CD14-positive monocyte (primary cell): ENCODE measurements at regions not wholly inside any gene's neighbourhood (a gene's known extent, or its start where the extent isn't known, plus 50 kb on each side); places are given as distances from the start of the nearest gene placed in this dataset.

ENCODE experiments used
- DNase-seq, 3 donors: peaks; one replicate each; pipeline ENCODE4 v3.0.0-alpha.2; 2011 to 2022
- H2AFZ ChIP-seq: 2 replicates; pipeline ENCODE4 v1.6.0; 2012; ENCODE audit warnings: mild to moderate bottlenecking, low read depth, low read length, inconsistent platforms; ENCODE audit not compliant: insufficient read depth, poor library complexity, severe bottlenecking
- H3K27ac ChIP-seq, 2 donors: 1 replicate in 1 of 2; 2 replicates in 1 of 2; pipeline ENCODE4 v1.5.1; 2012 to 2013; ENCODE audit warnings: low read length in 2 of 2, control low read depth in 1 of 2, inconsistent platforms in 1 of 2, low read depth in 1 of 2, mild to moderate bottlenecking in 1 of 2
- H3K27me3 ChIP-seq, 2 donors: one replicate each; pipeline versions ENCODE4 v1.6.0 to v1.6.1; 2011 to 2013; ENCODE audit warnings: low read length in 2 of 2; ENCODE audit not compliant: control insufficient read depth in 2 of 2, insufficient read depth in 2 of 2
- H3K36me3 ChIP-seq, 2 donors: replicated peaks in 1 of 2; 1 replicate in 1 of 2; 2 replicates in 1 of 2; pipeline versions ENCODE4 v1.5.1 to v1.6.1; 2012 to 2013; ENCODE audit warnings: low read length in 2 of 2, control low read depth in 1 of 2, inconsistent platforms in 1 of 2, mild to moderate bottlenecking in 1 of 2; ENCODE audit not compliant: insufficient read depth in 2 of 2, control insufficient read depth in 1 of 2
- H3K4me1 ChIP-seq, 2 donors: 1 replicate in 1 of 2; 2 replicates in 1 of 2; pipeline versions ENCODE4 v1.5.1 to v1.6.1; 2012 to 2013; ENCODE audit warnings: low read length in 2 of 2, control low read depth in 1 of 2, inconsistent platforms in 1 of 2, mild to moderate bottlenecking in 1 of 2, moderate library complexity in 1 of 2; ENCODE audit not compliant: insufficient read depth in 2 of 2, control insufficient read depth in 1 of 2
- H3K4me2 ChIP-seq: replicated peaks from 2 replicates; pipeline ENCODE3; 2012; ENCODE audit warnings: low read length, moderate library complexity, mild to moderate bottlenecking; ENCODE audit not compliant: poor library complexity, severe bottlenecking; ENCODE audit errors: extremely low read depth
- H3K4me3 ChIP-seq, 3 experiments: fragments of 200-600 bp in 1 of 3; sonication (generic) in 1 of 3; replicated peaks in 1 of 3; 1 replicate in 2 of 3; 2 replicates in 1 of 3; pipeline ENCODE4 v1.5.1; 2011 to 2013; ENCODE audit warnings: low read length in 3 of 3, mild to moderate bottlenecking in 3 of 3, control low read depth in 2 of 3, low read depth in 2 of 3, inconsistent platforms in 1 of 3, moderate library complexity in 1 of 3
- H3K79me2 ChIP-seq: 2 replicates; pipeline ENCODE4 v1.6.0; 2012; ENCODE audit warnings: mild to moderate bottlenecking, control low read depth, inconsistent platforms, low read length, moderate library complexity; ENCODE audit not compliant: insufficient read depth
- H3K9ac ChIP-seq: 2 replicates; pipeline ENCODE4 v1.6.0; 2017; ENCODE audit warnings: low read length, mild to moderate bottlenecking; ENCODE audit not compliant: insufficient read depth, poor library complexity, severe bottlenecking
- H3K9me3 ChIP-seq, 2 donors: replicated peaks in 1 of 2; 1 replicate in 1 of 2; 2 replicates in 1 of 2; pipeline versions ENCODE4 v1.5.1 to v1.6.1; 2012 to 2013; ENCODE audit warnings: low read length in 2 of 2, control low read depth in 1 of 2; ENCODE audit not compliant: control insufficient read depth in 1 of 2, insufficient read depth in 1 of 2
- H4K20me1 ChIP-seq: 2 replicates; pipeline ENCODE4 v1.6.0; 2012; ENCODE audit warnings: mild to moderate bottlenecking, low read length, control low read depth, moderate library complexity; ENCODE audit not compliant: insufficient read depth
- H3K27ac Mint-ChIP-seq, 7 donors: one replicate each; pipeline ENCODE4 v1.8.0; 2020; ENCODE audit warnings: mild to moderate bottlenecking in 7 of 7, mixed read lengths in 7 of 7, moderate library complexity in 6 of 7, inconsistent platforms in 2 of 7
- H3K27me3 Mint-ChIP-seq, 3 donors: one replicate each; pipeline ENCODE4 v1.8.0; 2021 to 2022; ENCODE audit warnings: low read depth in 3 of 3, mild to moderate bottlenecking in 3 of 3, mixed read lengths in 3 of 3, moderate library complexity in 3 of 3, inconsistent platforms in 1 of 3
- H3K36me3 Mint-ChIP-seq, 2 donors: one replicate each; pipeline ENCODE4 v1.8.0; 2020; ENCODE audit warnings: mixed read lengths in 2 of 2, inconsistent platforms in 1 of 2, mild to moderate bottlenecking in 1 of 2
- H3K4me1 Mint-ChIP-seq: one replicate; pipeline ENCODE4 v1.8.0; 2020; ENCODE audit warnings: mild to moderate bottlenecking, mixed read lengths
- H3K4me3 Mint-ChIP-seq, 2 donors: one replicate each; pipeline ENCODE4 v1.8.0; 2020; ENCODE audit warnings: mild to moderate bottlenecking in 2 of 2, mixed read lengths in 2 of 2, moderate library complexity in 1 of 2
- H3K9me3 Mint-ChIP-seq, 7 donors: one replicate each; pipeline ENCODE4 v1.8.0; 2020 to 2022; ENCODE audit warnings: mixed read lengths in 7 of 7, mild to moderate bottlenecking in 6 of 7, moderate library complexity in 6 of 7, inconsistent platforms in 2 of 7
- WGBS: methylation state at CpG from one replicate; pipeline ENCODE4 v1.1.5; 2013; ENCODE audit warnings: missing lambda C conversion rate; ENCODE audit not compliant: insufficient coverage; 5-methylcytosine and 5-hydroxymethylcytosine counted together
- intact Hi-C, 2 donors: fragments of 100-400 bp; cut with micrococcal nuclease; formaldehyde crosslinking; loops; one replicate each; pipeline versions ENCODE4 v1.15.0 to v1.15.1; 2023
- TF ChIP-seq, protein P1 (sequence below): fragments of 200-600 bp; IDR thresholded peaks from one replicate; pipeline ENCODE4 v1.8.0; 2022; ENCODE audit warnings: antibody characterized with exemption, mild to moderate bottlenecking

DNA sequence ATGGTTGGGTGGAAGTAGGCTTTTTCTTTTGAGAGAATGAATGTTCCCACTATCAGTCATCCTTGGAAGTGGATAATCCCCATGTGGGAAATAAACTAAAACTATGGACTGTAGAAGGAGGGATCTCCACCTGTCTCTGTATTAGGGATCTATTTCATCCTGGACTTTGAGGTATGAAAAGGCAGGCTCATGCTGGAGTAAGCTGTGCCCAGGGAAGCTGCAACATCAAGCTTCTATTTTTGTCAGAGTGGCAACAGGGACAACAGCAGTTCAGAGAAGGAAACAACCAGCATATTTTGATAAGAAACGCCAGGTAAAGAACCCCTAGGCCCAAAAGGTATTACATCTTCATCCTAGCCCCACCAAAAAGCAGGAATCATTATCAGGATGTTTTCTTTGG, 122.0 kb downstream of the MDH1 start:
- Histone ChIP-seq H3K4me1 (no peaks in the 10 kb centered on the region), H3K36me3 (no peaks in the 10 kb centered on the region), H4K20me1 (no peaks in the 10 kb centered on the region), H3K27ac (no peak overlapping the region), H3K79me2 (no peaks in the 10 kb centered on the region), H3K27me3 (no peaks in the 10 kb centered on the region), H3K4me2 (no peak overlapping the region), H3K9ac (no peak overlapping the region), H2AFZ (no peak overlapping the region), H3K4me3 (no peak overlapping the region), H3K9me3 (peaks cover 0 to 9% of the 10 kb centered on the region in 2 donors)
- H3K27me3 Mint-ChIP-seq, result no peaks in the 10 kb centered on the region
- no peak overlapping the region for H3K4me3 Mint-ChIP-seq
- no CpG with 5 or more reads among the region's 1 CpG for WGBS
- H3K4me1 Mint-ChIP-seq, result peaks cover 6% of the 10 kb centered on the region
- TF ChIP-seq, protein P1, sequence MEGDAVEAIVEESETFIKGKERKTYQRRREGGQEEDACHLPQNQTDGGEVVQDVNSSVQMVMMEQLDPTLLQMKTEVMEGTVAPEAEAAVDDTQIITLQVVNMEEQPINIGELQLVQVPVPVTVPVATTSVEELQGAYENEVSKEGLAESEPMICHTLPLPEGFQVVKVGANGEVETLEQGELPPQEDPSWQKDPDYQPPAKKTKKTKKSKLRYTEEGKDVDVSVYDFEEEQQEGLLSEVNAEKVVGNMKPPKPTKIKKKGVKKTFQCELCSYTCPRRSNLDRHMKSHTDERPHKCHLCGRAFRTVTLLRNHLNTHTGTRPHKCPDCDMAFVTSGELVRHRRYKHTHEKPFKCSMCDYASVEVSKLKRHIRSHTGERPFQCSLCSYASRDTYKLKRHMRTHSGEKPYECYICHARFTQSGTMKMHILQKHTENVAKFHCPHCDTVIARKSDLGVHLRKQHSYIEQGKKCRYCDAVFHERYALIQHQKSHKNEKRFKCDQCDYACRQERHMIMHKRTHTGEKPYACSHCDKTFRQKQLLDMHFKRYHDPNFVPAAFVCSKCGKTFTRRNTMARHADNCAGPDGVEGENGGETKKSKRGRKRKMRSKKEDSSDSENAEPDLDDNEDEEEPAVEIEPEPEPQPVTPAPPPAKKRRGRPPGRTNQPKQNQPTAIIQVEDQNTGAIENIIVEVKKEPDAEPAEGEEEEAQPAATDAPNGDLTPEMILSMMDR, result no peak
- intact Hi-C loops, result no loop called here
- no peaks in the 10 kb centered on the region for H3K36me3 Mint-ChIP-seq
- no peak for DNase-seq
- H3K9me3 Mint-ChIP-seq, result peaks cover 6 to 17% (median 11%) of the 10 kb centered on the region in 7 donors
- no peak overlapping the region for H3K27ac Mint-ChIP-seq

DNA sequence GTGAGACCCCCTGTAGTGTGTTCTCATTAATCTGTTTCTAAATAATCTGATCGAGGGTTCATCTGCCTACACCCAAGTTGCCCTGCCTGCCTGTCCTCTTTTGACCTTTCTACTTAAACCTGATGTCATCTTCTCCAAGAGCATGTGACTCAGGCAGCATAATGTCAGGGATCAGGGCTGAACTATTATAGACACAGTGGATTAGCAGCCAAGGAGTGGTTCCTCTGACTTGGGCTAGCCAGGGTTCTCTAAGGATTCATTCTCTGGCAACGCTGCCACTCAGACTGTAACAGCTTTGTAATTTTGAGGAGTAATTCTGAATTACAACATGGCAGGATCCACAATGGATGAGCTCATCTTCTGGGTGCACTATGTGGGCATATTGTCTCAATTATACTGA, 124.0 kb downstream of the MDH1 start:
- H3K4me1 Mint-ChIP-seq, result peaks cover 6% of the 10 kb centered on the region
- no peak overlapping the region for H3K27ac Mint-ChIP-seq
- whole genome bisulfite sequencing, result no CpG with 5 or more reads among the region's 2 CpGs
- Histone ChIP-seq H3K36me3 (no peaks in the 10 kb centered on the region), H3K4me1 (no peaks in the 10 kb centered on the region), H3K79me2 (no peaks in the 10 kb centered on the region), H2AFZ (no peak overlapping the region), H3K27me3 (no peaks in the 10 kb centered on the region), H3K27ac (no peak overlapping the region), H3K9ac (no peak overlapping the region), H3K4me2 (no peak overlapping the region), H3K4me3 (no peak overlapping the region), H3K9me3 (peaks cover 0 to 9% of the 10 kb centered on the region in 2 donors), H4K20me1 (no peaks in the 10 kb centered on the region)
- H3K4me3 Mint-ChIP-seq, result no peak overlapping the region
- H3K36me3 Mint-ChIP-seq, result no peaks in the 10 kb centered on the region
- TF ChIP-seq, protein P1, result no peak
- intact Hi-C loops, result no loop called here
- peaks cover 3 to 11% (median 6%) of the 10 kb centered on the region in 7 donors for H3K9me3 Mint-ChIP-seq
- no peak for DNase-seq
- H3K27me3 Mint-ChIP-seq, result no peaks in the 10 kb centered on the region
